Astrocyte (in vitro differentiated cells and primary cell): ENCODE measurements at regions not wholly inside any gene's neighbourhood (a gene's known extent, or its start where the extent isn't known, plus 50 kb on each side); places are given as distances from the start of the nearest gene placed in this dataset.

Source experiments
- DNase-seq: peaks from one replicate; pipeline ENCODE4 v3.0.0-alpha.2; 2010; ENCODE audit warnings: low read depth
- FAIRE-seq: peaks from 2 replicates; lab custom pipeline; 2011; peaks lifted over from hg19 to GRCh38; lab: Jason Lieb, UNC
- H2AFZ ChIP-seq: 2 replicates; pipeline ENCODE4 v1.6.0; 2012; ENCODE audit warnings: low read depth, low read length, inconsistent platforms
- H3K27ac ChIP-seq: 2 replicates; pipeline ENCODE4 v1.5.1; 2011; ENCODE audit warnings: low read depth, low read length, inconsistent platforms
- H3K27me3 ChIP-seq: 2 replicates; pipeline ENCODE4 v1.6.0; 2011; ENCODE audit warnings: low read length, inconsistent platforms; ENCODE audit not compliant: insufficient read depth
- H3K36me3 ChIP-seq: 2 replicates; pipeline ENCODE4 v1.5.1; 2011; ENCODE audit warnings: low read length, inconsistent platforms; ENCODE audit not compliant: insufficient read depth
- H3K4me1 ChIP-seq: 2 replicates; pipeline ENCODE4 v1.5.1; 2011; ENCODE audit warnings: low read length, inconsistent platforms; ENCODE audit not compliant: insufficient read depth
- H3K4me2 ChIP-seq: 2 replicates; pipeline ENCODE4 v1.6.0; 2012; ENCODE audit warnings: low read length, inconsistent platforms
- H3K4me3 ChIP-seq: 2 replicates; pipeline ENCODE4 v1.5.1; 2011; ENCODE audit warnings: low read depth, mild to moderate bottlenecking, low read length, inconsistent platforms; ENCODE audit not compliant: insufficient read depth
- H3K79me2 ChIP-seq: 2 replicates; pipeline ENCODE4 v1.6.0; 2012; ENCODE audit warnings: mild to moderate bottlenecking, low read length, inconsistent platforms; ENCODE audit not compliant: insufficient read depth
- H3K9ac ChIP-seq: 2 replicates; pipeline ENCODE4 v1.6.0; 2012; ENCODE audit warnings: mild to moderate bottlenecking, low read length, inconsistent platforms
- H3K9me3 ChIP-seq: 2 replicates; pipeline ENCODE4 v1.5.1; 2012; ENCODE audit warnings: low read depth, mild to moderate bottlenecking, low read length, inconsistent platforms; ENCODE audit not compliant: insufficient read depth
- H4K20me1 ChIP-seq: 2 replicates; pipeline ENCODE4 v1.6.0; 2012; ENCODE audit warnings: low read length, inconsistent platforms; ENCODE audit not compliant: insufficient read depth
- H3K27ac Mint-ChIP-seq: one replicate; pipeline ENCODE4 v1.8.0; 2021; ENCODE audit warnings: mild to moderate bottlenecking, mixed read lengths; ENCODE audit not compliant: unreplicated experiment
- H3K27me3 Mint-ChIP-seq: one replicate; pipeline ENCODE4 v1.8.0; 2021; ENCODE audit warnings: low read depth, mixed read lengths; ENCODE audit not compliant: unreplicated experiment
- H3K36me3 Mint-ChIP-seq: one replicate; pipeline ENCODE4 v1.8.0; 2021; ENCODE audit warnings: low read depth, mixed read lengths; ENCODE audit not compliant: unreplicated experiment
- H3K4me1 Mint-ChIP-seq: one replicate; pipeline ENCODE4 v1.8.0; 2021; ENCODE audit warnings: low read depth, mixed read lengths; ENCODE audit not compliant: unreplicated experiment
- H3K4me3 Mint-ChIP-seq: one replicate; pipeline ENCODE4 v1.8.0; 2021; ENCODE audit warnings: mild to moderate bottlenecking, moderate library complexity, mixed read lengths; ENCODE audit not compliant: unreplicated experiment
- H3K9me3 Mint-ChIP-seq: one replicate; pipeline ENCODE4 v1.8.0; 2021; ENCODE audit warnings: mild to moderate bottlenecking, mixed read lengths; ENCODE audit not compliant: unreplicated experiment
- EZH2 ChIP-seq: IDR thresholded peaks from 2 replicates; pipeline ENCODE4 v1.6.1; 2012; ENCODE audit warnings: mild to moderate bottlenecking, low read length, inconsistent platforms; ENCODE audit not compliant: insufficient read depth
- TF ChIP-seq, protein P1 (sequence below): IDR thresholded peaks from 2 replicates; pipeline ENCODE4 v1.5.1; 2011; ENCODE audit warnings: low read depth, mild to moderate bottlenecking, inconsistent platforms, low read length, moderate library complexity; ENCODE audit not compliant: insufficient read depth

DNA sequence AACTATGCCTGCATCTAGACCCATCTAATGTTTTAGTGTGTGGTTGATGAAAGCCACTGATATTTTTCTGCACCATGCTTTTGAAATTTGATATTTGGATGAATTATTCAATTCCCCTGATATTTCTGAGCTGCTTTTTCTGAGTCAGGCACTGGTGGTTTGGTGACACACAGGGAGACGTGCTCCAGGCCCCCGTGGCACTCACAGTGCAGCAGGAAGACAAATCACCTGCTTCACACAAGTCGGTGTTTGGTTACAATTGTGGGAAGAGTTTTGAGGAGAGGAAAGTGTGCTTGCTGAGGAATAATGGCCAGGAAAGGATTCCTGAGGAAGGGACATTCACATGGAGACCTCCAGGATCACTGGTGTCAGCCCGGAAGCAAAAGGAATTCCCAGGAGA is 179.7 kb downstream of the ACKR3 start:
- Histone ChIP-seq H3K9me3 (no peaks in the 10 kb centered on the region), H3K9ac (peak overlapping the region; percentile 34), H2AFZ (no peak overlapping the region), H3K4me3 (no peak overlapping the region), H4K20me1 (no peaks in the 10 kb centered on the region), H3K4me1 (peaks cover 41% of the 10 kb centered on the region), H3K4me2 (peak overlapping the region; percentile 49), H3K79me2 (no peaks in the 10 kb centered on the region), H3K27me3 (no peaks in the 10 kb centered on the region), H3K27ac (peak overlapping the region; percentile 42), H3K36me3 (no peaks in the 10 kb centered on the region)
- Mint-ChIP-seq H3K9me3 (peaks cover 7% of the 10 kb centered on the region), H3K27me3 (peaks cover 4% of the 10 kb centered on the region), H3K4me3 (no peak overlapping the region), H3K4me1 (peaks cover 47% of the 10 kb centered on the region), H3K27ac (peak overlapping the region; percentile 81), H3K36me3 (no peaks in the 10 kb centered on the region)
- FAIRE-seq (peak; percentile 39), DNase-seq (peak; percentile 90)
- TF ChIP-seq, protein P1, sequence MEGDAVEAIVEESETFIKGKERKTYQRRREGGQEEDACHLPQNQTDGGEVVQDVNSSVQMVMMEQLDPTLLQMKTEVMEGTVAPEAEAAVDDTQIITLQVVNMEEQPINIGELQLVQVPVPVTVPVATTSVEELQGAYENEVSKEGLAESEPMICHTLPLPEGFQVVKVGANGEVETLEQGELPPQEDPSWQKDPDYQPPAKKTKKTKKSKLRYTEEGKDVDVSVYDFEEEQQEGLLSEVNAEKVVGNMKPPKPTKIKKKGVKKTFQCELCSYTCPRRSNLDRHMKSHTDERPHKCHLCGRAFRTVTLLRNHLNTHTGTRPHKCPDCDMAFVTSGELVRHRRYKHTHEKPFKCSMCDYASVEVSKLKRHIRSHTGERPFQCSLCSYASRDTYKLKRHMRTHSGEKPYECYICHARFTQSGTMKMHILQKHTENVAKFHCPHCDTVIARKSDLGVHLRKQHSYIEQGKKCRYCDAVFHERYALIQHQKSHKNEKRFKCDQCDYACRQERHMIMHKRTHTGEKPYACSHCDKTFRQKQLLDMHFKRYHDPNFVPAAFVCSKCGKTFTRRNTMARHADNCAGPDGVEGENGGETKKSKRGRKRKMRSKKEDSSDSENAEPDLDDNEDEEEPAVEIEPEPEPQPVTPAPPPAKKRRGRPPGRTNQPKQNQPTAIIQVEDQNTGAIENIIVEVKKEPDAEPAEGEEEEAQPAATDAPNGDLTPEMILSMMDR, result no peak

DNA sequence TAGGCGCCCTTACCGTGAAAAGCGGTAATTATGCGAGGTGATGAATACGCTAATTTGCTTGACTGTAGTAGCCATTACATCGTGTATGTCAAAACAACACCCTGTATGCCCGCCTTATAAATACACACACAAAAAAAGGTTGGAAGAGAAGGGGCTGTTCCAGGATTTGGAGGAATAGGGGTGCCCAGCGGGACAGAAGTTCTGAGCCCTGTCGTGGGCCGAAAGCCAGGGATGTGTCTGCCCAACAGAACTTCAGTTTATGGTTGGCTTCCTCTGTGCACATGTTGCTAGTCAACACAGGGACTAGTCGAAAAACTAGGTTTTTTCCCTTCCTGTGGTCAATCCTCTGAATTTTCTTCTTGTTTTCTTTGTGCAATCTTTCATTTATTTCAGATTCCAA is 182.5 kb downstream of the ACKR3 start:
- Histone ChIP-seq H2AFZ (no peak overlapping the region), H3K27ac (no peak overlapping the region), H4K20me1 (no peaks in the 10 kb centered on the region), H3K36me3 (no peaks in the 10 kb centered on the region), H3K79me2 (no peaks in the 10 kb centered on the region), H3K4me3 (no peak overlapping the region), H3K9ac (no peak overlapping the region), H3K4me2 (no peak overlapping the region), H3K4me1 (peaks cover 18% of the 10 kb centered on the region), H3K9me3 (no peaks in the 10 kb centered on the region), H3K27me3 (no peaks in the 10 kb centered on the region)
- DNase-seq (no peak), FAIRE-seq (no peak)
- no peak for TF ChIP-seq EZH2
- TF ChIP-seq, protein P1, result no peak
- peaks cover 4% of the 10 kb centered on the region for H3K27me3 Mint-ChIP-seq
- H3K36me3 Mint-ChIP-seq, result no peaks in the 10 kb centered on the region
- H3K4me3 Mint-ChIP-seq, result no peak overlapping the region
- no peak overlapping the region for H3K27ac Mint-ChIP-seq
- peaks cover 28% of the 10 kb centered on the region for H3K4me1 Mint-ChIP-seq
- H3K9me3 Mint-ChIP-seq, result peaks cover 7% of the 10 kb centered on the region

- no peak for DNase-seq
- Histone ChIP-seq H3K4me3 (no peak overlapping the region), H4K20me1 (no peaks in the 10 kb centered on the region), H3K27ac (no peak overlapping the region), H3K27me3 (no peaks in the 10 kb centered on the region), H3K36me3 (no peaks in the 10 kb centered on the region), H3K9ac (no peak overlapping the region), H3K79me2 (no peaks in the 10 kb centered on the region), H3K9me3 (no peaks in the 10 kb centered on the region), H3K4me2 (no peak overlapping the region), H2AFZ (no peak overlapping the region), H3K4me1 (peaks cover 16% of the 10 kb centered on the region)
- Mint-ChIP-seq H3K4me1 (peaks cover 15% of the 10 kb centered on the region), H3K4me3 (no peak overlapping the region), H3K27me3 (peaks cover 4% of the 10 kb centered on the region), H3K9me3 (peaks cover 7% of the 10 kb centered on the region), H3K36me3 (no peaks in the 10 kb centered on the region), H3K27ac (no peak overlapping the region)
- no peak for TF ChIP-seq EZH2
- TF ChIP-seq, protein P1, result no peak
- FAIRE-seq, result no peak
Observed at GRCh38 chr2:236753606-236754270, 184.1 kb downstream of the ACKR3 start.
